HEK293 (cell line): ENCODE measurements at regions not wholly inside any gene's neighbourhood (a gene's known extent, or its start where the extent isn't known, plus 50 kb on each side); places are given as distances from the start of the nearest gene placed in this dataset.

Source experiments
- CTCF ChIA-PET: fragments of 350-600 bp; formaldehyde crosslinking; extraction: SDS; loops from one replicate; lab custom pipeline; 2021; ENCODE audit warnings: antibody characterized with exemption; lab: Yijun Ruan, JAX
- POLR2A ChIA-PET: fragments of 300-600 bp; formaldehyde crosslinking; extraction: SDS; loops from one replicate; lab custom pipeline; 2020; ENCODE audit warnings: antibody characterized with exemption, inconsistent platforms; lab: Yijun Ruan, JAX
- H3K27ac ChIP-seq: fragments of 200-500 bp; sonication (Bioruptor generic); 2 replicates; pipeline ENCODE4 v1.5.1; 2014; ENCODE audit warnings: low read depth, low read length, control low read depth, inconsistent platforms; ENCODE audit errors: extremely low read depth
- H3K36me3 ChIP-seq, 2 experiments: fragments of 200-500 bp in 1 of 2; sonication (Bioruptor generic) in 1 of 2; 1 replicate in 1 of 2; 2 replicates in 1 of 2; pipeline ENCODE4 v1.5.1; 2014 to 2017; ENCODE audit warnings: inconsistent platforms in 2 of 2, low read length in 2 of 2; ENCODE audit not compliant: control insufficient read depth in 2 of 2, insufficient read depth in 1 of 2
- H3K4me1 ChIP-seq: fragments of 200-500 bp; sonication (Bioruptor generic); 2 replicates; pipeline ENCODE4 v1.5.1; 2014; ENCODE audit warnings: mild to moderate bottlenecking, low read length, inconsistent platforms; ENCODE audit not compliant: control insufficient read depth, insufficient read depth
- H3K4me3 ChIP-seq: 2 replicates; pipeline ENCODE4 v1.5.1; 2011; ENCODE audit warnings: low read depth, mild to moderate bottlenecking, control low read depth, low read length, moderate library complexity
- H3K9me3 ChIP-seq: fragments of 200-500 bp; sonication (Bioruptor generic); 2 replicates; pipeline ENCODE4 v1.5.1; 2014; ENCODE audit warnings: low read depth, low read length, inconsistent platforms; ENCODE audit not compliant: control insufficient read depth, insufficient read depth
- REST ChIP-seq: fragments of 450-650 bp; formaldehyde crosslinking; IDR thresholded peaks from 2 replicates; pipeline ENCODE4 v1.5.1; 2016; ENCODE audit warnings: missing biosample characterization, missing genetic modification characterization
- ZBTB17 ChIP-seq: fragments of 450-650 bp; formaldehyde crosslinking; IDR thresholded peaks from 2 replicates; pipeline ENCODE4 v1.5.1; 2016; ENCODE audit warnings: missing biosample characterization, missing genetic modification characterization
- ZBTB6 ChIP-seq: fragments of 450-650 bp; formaldehyde crosslinking; IDR thresholded peaks from 2 replicates; pipeline ENCODE4 v1.5.1; 2017; ENCODE audit warnings: missing biosample characterization, missing genetic modification characterization
- ZEB2 ChIP-seq: fragments of 450-650 bp; formaldehyde crosslinking; IDR thresholded peaks from 2 replicates; pipeline ENCODE4 v1.5.1; 2016; ENCODE audit warnings: missing biosample characterization, missing genetic modification characterization
- ZFP69B ChIP-seq: fragments of 450-650 bp; formaldehyde crosslinking; IDR thresholded peaks from 2 replicates; pipeline ENCODE4 v1.5.1; 2016; ENCODE audit warnings: missing biosample characterization, missing genetic modification characterization
- ZNF140 ChIP-seq: fragments of 450-650 bp; formaldehyde crosslinking; IDR thresholded peaks from 2 replicates; pipeline ENCODE4 v1.5.1; 2016; ENCODE audit warnings: missing biosample characterization, missing genetic modification characterization
- ZNF26 ChIP-seq: fragments of 450-650 bp; formaldehyde crosslinking; IDR thresholded peaks from 2 replicates; pipeline ENCODE4 v1.5.1; 2016; ENCODE audit warnings: missing biosample characterization, missing genetic modification characterization
- ZNF341 ChIP-seq: fragments of 450-650 bp; formaldehyde crosslinking; IDR thresholded peaks from 2 replicates; pipeline ENCODE4; 2016; ENCODE audit warnings: low read depth, missing biosample characterization, missing genetic modification characterization
- ZNF530 ChIP-seq: fragments of 450-650 bp; formaldehyde crosslinking; IDR thresholded peaks from 2 replicates; pipeline ENCODE4 v1.5.1; 2016; ENCODE audit warnings: low read depth, missing biosample characterization, missing genetic modification characterization
- ZNF658 ChIP-seq: fragments of 450-650 bp; formaldehyde crosslinking; IDR thresholded peaks from 2 replicates; pipeline ENCODE4; 2016; ENCODE audit warnings: missing biosample characterization, missing genetic modification characterization
- ZNF660 ChIP-seq: fragments of 450-650 bp; IDR thresholded peaks from 2 replicates; pipeline ENCODE4 v1.5.1; 2018; ENCODE audit warnings: missing biosample characterization, mild to moderate bottlenecking, missing genetic modification characterization
- ZSCAN4 ChIP-seq: fragments of 450-650 bp; formaldehyde crosslinking; IDR thresholded peaks from 2 replicates; pipeline ENCODE4 v1.5.1; 2017; ENCODE audit warnings: missing biosample characterization, missing genetic modification characterization

GRCh38 chr5:111562561-111562960, 50.2 kb upstream of the STARD4 start:
- Histone ChIP-seq H3K27ac (no peak overlapping the region), H3K4me1 (0 out of 2 replicates have a peak, but pooled peaks cover 2% of the 10 kb centered on the region), H3K36me3 (no peaks in the 10 kb centered on the region), H3K4me3 (no peak overlapping the region), H3K9me3 (peaks cover 4% of the 10 kb centered on the region)
- TF ChIP-seq ZBTB6 (no peak), ZEB2 (tag by site-specific recombination) (no peak), ZNF660 (tag by site-specific recombination) (no peak), ZNF26 (tag by site-specific recombination) (no peak), ZNF658 (tag by site-specific recombination) (no peak), REST (tag by site-specific recombination) (no peak), ZNF530 (no peak), ZSCAN4 (tag by site-specific recombination) (no peak), ZBTB17 (tag by site-specific recombination) (no peak), ZNF140 (no peak), ZFP69B (tag by site-specific recombination) (no peak), ZNF341 (tag by site-specific recombination) (no peak)
- ChIA-PET POLR2A (no interaction called here), CTCF (interaction anchor here (0.8 to 3.3 kb wide), 4 partner anchors 12 to 392 kb away, joined by 3 to 17 read pairs (median 4); no protein-coding TSS in a partner anchor)
